ENCODE measurements at regions not wholly inside any gene's neighbourhood (a gene's known extent, or its start where the extent isn't known, plus 50 kb on each side); places are given as distances from the start of the nearest gene placed in this dataset.

DNA sequence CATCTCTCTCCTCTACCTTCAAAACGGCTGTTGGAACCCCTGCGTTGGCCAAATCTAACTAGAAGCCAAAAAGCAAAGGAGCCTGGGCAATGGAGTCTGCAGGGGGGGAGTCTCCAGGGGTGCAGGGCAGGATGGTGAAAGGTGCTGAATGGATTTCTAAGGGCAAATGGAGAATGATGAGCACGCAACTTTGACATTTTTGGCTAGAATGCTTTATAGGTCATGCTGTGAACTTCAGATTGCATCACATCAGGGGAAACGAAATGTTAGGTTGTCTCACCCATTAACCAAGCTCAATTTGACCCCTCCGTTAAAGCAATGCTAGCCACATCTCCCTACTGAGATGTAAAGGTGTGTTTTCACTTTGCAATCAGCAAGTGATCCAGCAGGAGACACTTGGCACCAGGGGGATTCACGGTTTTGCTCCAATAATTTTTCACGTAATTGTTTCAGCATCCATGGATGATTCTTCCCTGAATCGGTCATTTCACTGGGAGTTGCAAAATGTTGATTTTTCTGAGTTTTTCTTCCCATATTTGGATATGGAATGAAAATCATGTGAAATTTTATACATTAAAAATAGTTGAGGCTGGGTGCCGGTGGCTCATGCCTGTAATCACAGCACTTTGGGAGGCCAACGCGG is 78.0 kb upstream of the MDM1 start (continued):
- TF ChIP-seq, protein P1, sequence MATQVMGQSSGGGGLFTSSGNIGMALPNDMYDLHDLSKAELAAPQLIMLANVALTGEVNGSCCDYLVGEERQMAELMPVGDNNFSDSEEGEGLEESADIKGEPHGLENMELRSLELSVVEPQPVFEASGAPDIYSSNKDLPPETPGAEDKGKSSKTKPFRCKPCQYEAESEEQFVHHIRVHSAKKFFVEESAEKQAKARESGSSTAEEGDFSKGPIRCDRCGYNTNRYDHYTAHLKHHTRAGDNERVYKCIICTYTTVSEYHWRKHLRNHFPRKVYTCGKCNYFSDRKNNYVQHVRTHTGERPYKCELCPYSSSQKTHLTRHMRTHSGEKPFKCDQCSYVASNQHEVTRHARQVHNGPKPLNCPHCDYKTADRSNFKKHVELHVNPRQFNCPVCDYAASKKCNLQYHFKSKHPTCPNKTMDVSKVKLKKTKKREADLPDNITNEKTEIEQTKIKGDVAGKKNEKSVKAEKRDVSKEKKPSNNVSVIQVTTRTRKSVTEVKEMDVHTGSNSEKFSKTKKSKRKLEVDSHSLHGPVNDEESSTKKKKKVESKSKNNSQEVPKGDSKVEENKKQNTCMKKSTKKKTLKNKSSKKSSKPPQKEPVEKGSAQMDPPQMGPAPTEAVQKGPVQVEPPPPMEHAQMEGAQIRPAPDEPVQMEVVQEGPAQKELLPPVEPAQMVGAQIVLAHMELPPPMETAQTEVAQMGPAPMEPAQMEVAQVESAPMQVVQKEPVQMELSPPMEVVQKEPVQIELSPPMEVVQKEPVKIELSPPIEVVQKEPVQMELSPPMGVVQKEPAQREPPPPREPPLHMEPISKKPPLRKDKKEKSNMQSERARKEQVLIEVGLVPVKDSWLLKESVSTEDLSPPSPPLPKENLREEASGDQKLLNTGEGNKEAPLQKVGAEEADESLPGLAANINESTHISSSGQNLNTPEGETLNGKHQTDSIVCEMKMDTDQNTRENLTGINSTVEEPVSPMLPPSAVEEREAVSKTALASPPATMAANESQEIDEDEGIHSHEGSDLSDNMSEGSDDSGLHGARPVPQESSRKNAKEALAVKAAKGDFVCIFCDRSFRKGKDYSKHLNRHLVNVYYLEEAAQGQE (IDR thresholded peaks at IDR 0.05; ENCODE audit: low read depth), result no peak
- TF ChIP-seq JUND (IDR thresholded peaks at IDR 0.05), result no peak
- TF ChIP-seq SP1 (IDR thresholded peaks at IDR 0.05; ENCODE audit: low read depth), result no peak
- TF ChIP-seq ZFX (IDR thresholded peaks at IDR 0.05), result no peak

DNA sequence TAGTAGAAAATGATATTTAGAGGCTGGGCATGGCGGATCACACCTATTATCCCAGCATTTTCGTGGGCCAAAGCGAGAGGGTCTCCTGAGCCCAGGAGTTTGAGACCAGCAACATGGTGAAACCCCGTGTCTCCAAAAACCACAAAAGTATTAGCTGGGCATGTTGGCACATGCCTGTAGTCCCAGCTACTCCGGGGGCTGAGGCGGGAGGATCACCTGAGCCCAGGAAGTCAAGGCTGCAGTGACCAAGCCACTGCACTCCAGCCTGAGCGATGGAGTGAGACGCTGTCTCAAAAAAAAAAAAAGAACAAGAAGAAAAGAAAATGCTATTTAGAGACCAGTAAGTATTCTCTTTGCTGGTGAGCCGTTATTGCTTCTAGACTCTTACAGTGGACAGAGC is 79.2 kb upstream of the MDM1 start:
- CTCF ChIA-PET, result no interaction called here
- ATAC-seq, result no peak

More for the DNA sequence above, 79.2 kb upstream of the MDM1 start:
- Histone ChIP-seq H3K4me2 (ENCODE audit: low read length) (no peak overlapping the region), H3K36me3 (ENCODE audit: control insufficient read depth in 1 of 2, insufficient read depth in 2 of 2, low read length in 2 of 2) (no peaks in the 10 kb centered on the region), H3K4me3 (replicated peaks in 1 of 2; ENCODE audit: low read depth in 1 of 2, low read length in 2 of 2) (no peak overlapping the region), H3K27me3 (ENCODE audit: insufficient read depth, low read length) (no peaks in the 10 kb centered on the region), H3K9me3 (ENCODE audit: control insufficient read depth in 1 of 2, insufficient read depth in 1 of 2, low read depth in 1 of 2, low read length in 2 of 2) (no peaks in the 10 kb centered on the region), H3K27ac (ENCODE audit: low read depth, low read length) (no peak overlapping the region), H2AFZ (ENCODE audit: low read depth, low read length, poor library complexity, severe bottlenecking) (no peak overlapping the region), H3K9me2 (ENCODE audit: insufficient read depth) (no peaks in the 10 kb centered on the region), H4K20me1 (ENCODE audit: insufficient read depth) (no peaks in the 10 kb centered on the region), H3K79me2 (ENCODE audit: insufficient read depth, low read length) (no peaks in the 10 kb centered on the region), H3K9ac (ENCODE audit: low read length) (no peak overlapping the region), H3K4me1 (ENCODE audit: control insufficient read depth in 1 of 2, insufficient read depth in 2 of 2, low read length in 2 of 2) (no peaks in the 10 kb centered on the region)
- ChIA-PET RAD21 (ENCODE audit: low non-redundant PET in 1 of 2, low total read pairs in 2 of 2, uncharacterized antibody in 2 of 2, unreplicated experiment in 2 of 2) (no interaction called here), POLR2A (no interaction called here)
- TF ChIP-seq POLR2AphosphoS5 (IDR thresholded peaks at IDR 0.05; ENCODE audit: low read depth, low read length), result no peak
- no TSS peak for BruUV-seq (replicated peaks)
- intact Hi-C loops (cut with micrococcal nuclease), result no loop called here
- no peak for DNase-seq (ENCODE audit: low read depth, low spot score)
